ENCODE measurements at regions not wholly inside any gene's neighbourhood (a gene's known extent, or its start where the extent isn't known, plus 50 kb on each side); places are given as distances from the start of the nearest gene placed in this dataset.

DNA sequence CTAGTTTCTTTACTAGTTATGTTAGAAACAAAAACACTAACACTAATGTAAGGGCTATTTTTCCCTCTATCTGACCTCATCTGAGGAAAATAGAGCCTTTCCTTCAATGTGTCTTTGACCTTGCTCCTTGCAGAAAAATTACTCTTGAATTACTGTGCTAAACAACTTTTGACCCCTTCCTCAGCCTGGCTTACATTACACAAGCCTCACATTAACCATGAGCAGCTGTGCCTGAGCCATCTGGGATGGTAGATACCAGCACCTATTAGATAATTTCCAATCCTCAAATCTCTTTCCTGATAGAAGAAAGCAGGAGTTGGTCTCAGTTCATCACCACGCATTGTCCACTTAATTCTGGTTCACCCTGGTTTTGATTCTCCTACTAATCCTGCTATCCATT lies 134.4 kb upstream of the NCAM1 start:
- FAIRE-seq (no peak), DNase-seq (ENCODE audit: low spot score in 2 of 2) (no peak)

DNA sequence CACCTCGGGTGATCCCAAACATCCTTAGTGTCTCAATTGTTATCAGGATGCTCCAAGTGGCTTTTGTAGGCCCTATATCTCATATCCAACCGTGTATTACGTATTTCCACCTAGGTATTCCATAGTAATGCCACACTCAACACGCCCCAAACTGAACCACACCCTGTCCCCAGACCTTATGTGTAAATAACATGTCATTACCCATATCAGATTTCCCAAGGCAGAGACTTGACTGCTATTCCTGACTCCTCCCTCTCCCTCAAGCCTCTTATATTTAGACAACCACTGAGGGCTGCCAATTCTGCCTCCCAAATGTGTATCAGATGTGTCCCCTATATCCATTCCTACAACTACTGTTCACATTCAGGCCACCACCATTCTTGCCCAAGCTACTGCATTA lies 132.8 kb upstream of the NCAM1 start:
- no peak for FAIRE-seq

DNA sequence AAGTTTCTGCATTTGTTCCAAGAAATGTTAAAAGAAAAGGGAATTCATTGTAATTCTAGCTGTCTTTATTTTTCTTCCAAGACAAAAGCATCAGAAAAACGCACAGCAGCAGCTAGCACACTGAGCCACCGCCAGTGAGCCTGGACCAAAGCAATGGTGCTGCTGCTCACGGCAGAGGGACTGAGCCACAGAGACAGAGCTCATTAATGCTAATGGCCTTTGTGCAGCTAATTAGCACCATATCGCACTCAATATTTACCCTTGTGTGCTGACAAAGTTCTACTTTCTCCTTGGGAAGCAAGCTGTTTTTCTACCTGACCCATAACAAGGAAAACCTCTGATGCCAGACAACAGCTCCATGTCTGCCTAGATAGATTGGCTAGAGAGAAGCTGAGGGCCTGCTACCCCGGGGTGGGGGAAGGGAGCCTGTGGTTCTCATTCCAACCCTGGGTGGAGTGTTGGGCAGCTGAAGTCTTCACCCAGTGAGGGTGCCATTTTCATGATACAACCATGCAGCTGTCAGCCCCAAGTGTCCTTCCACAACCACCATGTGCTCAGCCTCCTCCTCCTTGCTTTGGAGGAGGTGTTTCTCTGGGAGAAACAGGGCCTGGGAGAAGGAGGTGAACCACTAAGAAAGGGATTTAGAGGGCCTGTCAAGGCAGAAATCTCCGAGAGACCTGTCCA lies 131.1 kb upstream of the NCAM1 start:
- FAIRE-seq = no peak
- DNase-seq (ENCODE audit: low spot score in 2 of 2) = no peak

More for the DNA sequence above, 132.8 kb upstream of the NCAM1 start:
- DNase-seq (ENCODE audit: low spot score in 2 of 2) = no peak

DNA sequence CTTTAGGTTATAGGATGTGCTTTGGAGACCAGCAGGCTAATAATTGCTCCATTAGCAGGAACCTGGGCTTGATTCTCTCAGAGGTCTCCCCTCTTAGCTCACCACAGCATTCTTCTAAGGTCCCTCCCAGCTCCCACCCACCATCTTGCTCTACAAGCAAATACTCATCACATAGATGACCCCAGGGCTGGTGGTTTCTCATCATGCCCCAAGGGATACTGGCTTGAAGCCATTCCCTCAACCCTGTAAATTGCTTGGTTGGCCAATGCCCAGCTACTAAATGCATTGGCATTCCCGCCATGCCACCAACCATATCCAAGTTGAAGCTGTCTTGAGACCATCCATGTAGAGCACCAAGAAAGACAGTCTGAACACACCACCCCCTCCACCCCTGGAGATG lies 130.2 kb upstream of the NCAM1 start:
- DNase-seq (ENCODE audit: low spot score in 2 of 2) (no peak), FAIRE-seq (no peak)

DNA sequence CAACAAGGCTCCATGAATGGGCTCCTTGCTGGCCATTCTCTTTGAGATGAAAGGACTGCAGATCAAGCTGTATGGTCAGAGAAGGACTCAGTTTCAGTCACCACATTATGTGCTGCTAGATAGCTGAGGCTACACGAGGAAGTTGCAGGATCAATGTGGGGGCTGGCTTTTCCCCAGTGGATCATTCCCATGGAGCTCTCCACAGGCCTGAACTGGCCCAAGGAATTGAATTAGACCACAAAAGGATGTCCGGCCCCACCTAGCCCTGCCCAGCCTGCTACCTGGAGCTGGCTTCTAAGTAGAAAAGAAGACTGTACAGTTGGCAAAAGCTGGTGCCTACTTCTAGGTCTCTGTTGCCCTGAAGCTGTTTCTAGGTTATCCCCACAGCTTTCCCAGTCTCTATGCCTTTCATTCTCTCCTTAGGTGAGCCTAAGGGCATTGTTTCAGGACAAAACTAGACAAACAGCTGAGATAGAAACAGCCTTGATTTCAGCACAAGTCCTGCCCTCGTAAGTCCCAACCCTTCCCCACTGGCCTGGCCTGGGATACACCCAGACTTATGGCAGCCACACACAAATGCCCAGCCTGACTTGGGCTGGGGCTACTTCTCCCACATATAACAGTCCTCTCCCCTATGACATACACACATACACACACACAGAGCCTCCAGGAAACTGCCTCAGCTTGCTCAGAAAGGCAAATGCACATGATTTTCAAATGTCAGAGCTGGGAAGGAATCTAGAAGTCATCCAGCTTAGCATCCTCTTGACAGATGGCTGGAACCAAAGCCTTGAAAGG lies 129.1 kb upstream of the NCAM1 start:
- DNase-seq (ENCODE audit: low spot score in 2 of 2) = no peak
- no peak for FAIRE-seq

DNA sequence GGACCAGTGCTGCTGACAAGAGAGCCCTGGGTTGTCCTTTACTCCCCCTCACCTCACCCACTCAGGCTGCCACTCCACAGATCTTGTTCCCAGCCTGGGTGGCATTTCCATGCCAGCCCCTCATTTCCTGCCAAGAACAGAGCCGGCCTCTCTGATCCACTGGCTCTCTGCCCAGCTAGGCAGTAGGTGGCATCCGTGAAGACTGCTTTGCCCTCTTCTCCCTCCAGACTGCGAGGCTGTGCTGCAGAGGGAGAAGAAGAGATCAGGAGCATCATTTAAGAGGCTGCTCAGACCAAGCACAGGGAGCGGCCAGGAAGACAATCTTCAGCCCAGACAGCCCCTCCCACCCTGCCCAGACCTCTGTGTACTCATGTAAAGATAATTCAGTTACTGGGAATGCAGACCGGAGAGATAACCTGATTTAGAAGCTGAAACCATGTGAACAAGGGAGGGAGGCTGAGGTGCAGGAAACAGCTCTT lies 126.9 kb upstream of the NCAM1 start:
- FAIRE-seq (no peak), DNase-seq (ENCODE audit: low spot score in 2 of 2) (peak; percentile 5 to 57)

DNA sequence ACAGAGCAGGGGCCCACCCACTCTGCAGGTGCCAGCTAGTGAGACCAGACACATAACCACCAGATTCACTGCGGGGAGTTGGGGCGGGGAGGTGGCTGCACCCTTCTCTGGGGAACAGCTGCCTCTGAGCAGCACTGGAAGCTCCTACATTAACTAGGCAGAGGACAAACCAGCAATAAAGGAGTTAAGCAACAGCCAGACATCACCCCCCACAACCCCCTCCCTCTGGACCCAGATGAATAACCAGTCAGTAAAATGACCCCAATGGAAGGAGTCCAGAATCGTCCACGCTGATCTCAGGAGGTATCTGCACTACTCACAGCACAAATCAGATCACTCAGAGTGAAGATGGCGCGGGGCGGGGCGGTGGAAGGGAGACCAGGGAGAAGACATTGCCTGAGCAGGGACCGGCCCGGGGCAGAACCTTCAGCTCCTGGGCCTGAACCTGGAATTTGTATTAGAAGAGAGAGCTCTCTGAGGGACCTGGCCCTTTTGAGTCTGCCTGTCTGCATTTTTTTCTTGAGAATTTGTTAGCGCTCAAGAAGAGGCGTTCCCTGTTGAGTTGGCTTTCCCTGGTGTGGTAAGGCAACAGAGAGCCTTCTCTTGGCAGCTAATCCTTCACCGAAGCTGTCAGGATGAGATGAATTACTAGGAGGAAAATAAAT lies 125.5 kb upstream of the NCAM1 start:
- DNase-seq (ENCODE audit: low spot score in 2 of 2) (no peak), FAIRE-seq (no peak)

DNA sequence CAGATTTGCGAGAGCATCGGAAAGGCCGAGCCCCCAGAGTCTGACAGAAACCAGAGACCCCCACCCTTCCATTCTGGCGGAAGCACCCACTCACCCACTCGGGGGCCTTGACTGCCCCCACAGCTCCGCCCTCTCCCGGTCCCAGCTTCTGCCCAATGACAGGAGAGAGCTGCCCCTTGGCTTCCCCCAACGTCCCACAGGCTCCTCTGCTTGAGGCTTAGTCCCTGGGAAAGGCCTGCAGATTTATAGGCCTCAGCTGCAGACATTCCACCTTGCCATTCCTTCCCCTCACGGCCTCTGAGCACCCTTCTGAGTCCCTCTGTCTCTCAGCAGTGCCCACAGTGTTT lies 125.0 kb upstream of the NCAM1 start:
- DNase-seq (ENCODE audit: low spot score in 2 of 2) = no peak
- no peak for FAIRE-seq

DNA sequence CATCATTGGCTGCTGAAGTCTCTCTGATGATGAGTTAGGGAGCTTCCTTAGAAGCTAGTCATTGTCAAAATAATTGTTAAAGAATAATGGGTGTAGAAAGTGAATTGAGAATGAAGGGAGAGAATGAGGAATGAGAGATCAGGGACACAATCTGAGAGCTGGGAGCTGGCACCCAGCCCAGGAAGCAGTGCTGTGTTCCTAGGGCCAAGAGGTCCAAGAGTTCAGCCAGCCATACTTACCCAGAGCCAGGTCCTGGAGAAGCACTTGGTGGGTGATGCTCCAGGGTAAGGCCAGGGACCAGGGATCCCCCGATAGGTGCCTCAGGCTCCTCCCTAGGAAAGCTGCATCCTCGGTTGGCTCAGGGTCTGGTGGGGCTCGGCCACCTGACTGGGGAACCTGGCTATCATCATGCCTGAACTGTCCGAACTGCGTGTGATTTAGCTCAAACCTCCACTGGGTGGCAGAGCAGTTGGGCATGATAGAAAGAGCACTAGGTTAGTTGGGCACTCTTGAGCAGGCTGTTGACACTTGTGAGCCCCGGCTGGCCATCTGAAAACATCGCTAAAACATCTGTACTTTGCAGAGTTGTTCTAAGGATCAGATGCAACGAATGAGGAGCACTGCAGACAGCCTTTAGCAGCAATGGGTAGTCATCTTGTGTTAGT lies 123.9 kb upstream of the NCAM1 start:
- FAIRE-seq (no peak), DNase-seq (ENCODE audit: low spot score in 2 of 2) (peak; percentile 14 to 26)

DNA sequence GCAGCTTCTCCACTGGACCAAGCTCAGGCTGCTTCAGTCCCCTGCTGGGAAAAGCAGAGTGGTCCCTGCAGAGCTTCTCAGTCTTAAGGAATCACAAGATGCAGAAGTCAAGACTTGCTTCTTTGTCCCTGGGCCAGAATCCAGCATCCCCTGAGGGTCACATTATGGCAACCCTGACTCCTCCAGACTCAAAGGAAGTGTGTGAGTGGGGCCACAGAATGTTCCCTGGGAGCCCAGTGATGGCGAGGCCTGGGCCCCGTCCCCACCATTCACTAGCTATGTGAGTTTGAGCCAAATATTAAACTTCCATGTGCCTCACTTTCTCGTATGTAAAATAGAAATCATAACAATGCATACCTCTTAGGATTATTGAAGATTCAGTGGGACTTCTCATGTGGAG lies 122.2 kb upstream of the NCAM1 start:
- DNase-seq (ENCODE audit: low spot score in 2 of 2) = no peak
- no peak for FAIRE-seq

DNA sequence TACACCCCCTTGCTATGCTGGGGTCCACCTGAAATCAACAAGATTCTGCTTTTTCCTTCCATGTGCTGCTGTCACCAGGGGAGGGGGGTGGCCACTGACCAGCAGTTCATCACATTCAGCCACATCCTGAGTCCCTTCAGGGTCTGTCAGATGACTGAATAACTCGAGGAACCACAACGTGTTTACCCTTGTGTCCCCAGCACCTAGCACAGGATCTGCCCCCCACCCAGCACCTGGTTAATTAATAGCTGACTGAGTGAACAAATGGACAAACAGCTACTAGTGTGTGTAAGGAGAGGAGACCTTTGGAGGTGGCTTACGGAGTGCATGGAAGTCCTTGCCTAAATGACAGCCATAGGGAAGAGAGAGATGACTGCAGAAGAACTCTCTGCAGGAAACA lies 119.5 kb upstream of the NCAM1 start:
- DNase-seq (ENCODE audit: low spot score in 2 of 2) = no peak
- no peak for FAIRE-seq

DNA sequence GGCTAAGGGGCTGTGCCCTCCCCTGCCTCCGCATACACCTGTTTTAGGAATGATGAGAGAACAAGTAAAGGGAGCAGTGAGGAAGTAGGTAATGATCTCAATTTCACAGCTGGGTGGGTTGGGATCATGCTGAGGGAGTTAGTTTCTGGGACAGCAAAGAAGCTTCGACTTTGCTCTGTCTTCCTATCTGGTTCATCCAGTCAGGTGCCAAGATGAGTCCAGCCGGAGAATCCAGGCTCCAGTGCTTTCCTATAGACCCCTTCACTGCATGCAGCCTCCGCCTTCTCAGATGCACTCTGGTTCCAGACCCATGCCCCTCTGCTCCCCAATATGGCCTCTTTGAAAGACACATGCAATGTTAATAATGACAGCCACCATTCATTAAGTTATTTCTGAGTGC lies 119.1 kb upstream of the NCAM1 start:
- DNase-seq (ENCODE audit: low spot score in 2 of 2) (no peak), FAIRE-seq (no peak)

DNA sequence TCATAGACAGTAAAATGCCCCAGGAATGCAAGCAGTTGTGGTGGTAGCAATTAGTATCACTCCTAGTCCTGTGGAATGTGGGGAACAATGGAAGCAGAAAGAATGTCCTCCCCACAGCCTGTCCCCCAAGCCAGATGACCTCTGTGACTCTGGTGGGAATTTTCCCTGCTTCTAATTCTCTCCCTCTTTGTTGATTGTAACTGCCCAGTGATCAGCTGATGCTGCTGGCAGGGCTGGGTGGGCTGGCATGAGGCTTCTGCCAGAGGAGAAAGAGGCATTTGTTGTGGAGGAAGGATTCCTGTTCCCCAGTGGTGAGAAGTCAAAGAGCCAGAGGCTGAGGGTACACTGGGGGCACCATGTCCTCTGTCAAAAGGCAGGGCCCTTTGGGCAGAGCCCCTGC lies 116.7 kb upstream of the NCAM1 start:
- FAIRE-seq = no peak
- peak; percentile 30 to 43 for DNase-seq (ENCODE audit: low spot score in 2 of 2)

DNA sequence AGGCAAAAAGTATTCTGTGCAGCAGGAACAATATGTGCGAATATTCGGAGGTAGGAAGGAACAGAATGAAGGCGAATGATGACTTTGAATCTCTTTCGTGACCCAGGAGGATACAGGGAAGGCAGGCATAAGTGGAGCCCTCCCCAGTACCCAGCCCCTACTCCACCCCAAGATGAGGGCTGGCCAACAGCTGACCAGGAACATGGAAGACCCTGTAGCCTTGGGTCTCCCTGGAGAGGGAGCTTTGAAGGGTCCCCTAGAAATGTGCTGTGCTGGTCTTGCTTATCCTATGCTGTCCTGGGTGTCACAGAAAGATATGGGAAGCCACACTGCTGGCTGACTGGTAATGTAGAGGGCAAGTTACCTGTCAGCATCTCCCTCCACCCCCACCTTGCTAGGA lies 113.7 kb upstream of the NCAM1 start:
- FAIRE-seq (no peak), DNase-seq (ENCODE audit: low spot score in 2 of 2) (no peak)

DNA sequence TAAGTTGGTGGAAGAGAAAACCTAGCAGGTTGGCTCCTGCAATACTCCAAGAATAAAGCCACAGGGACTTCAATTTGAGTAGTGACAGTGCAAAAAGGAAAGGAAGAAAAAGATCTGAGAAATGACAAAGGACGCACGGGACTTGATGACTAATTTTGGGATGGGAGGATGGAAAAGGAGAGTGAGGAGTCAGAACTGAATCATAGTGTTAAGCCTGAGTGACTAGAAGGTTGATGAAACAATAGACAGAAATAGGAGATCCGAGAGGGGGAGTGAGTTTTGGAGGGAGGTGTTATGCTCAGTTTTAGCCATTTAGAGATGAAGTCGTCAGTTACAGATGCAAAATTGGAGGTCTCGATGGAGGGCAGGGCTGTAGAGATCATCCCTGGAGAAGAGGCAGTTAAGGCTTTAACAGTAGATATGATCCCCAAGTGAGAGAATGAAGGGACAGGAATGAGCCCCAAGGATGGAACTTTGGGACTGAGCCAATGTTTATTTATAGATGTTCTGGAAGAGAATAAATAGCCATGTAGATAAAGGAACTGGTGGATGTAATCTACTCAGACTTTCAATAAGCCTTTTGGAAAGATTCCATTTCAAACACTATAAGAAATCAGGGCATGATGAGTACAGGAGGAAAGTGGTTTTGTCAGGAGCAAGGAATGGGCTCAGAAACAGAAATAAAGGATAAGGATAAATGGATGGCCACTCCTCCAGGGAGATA lies 108.9 kb upstream of the NCAM1 start:
- FAIRE-seq = no peak
- DNase-seq (ENCODE audit: low spot score in 2 of 2) = no peak

DNA sequence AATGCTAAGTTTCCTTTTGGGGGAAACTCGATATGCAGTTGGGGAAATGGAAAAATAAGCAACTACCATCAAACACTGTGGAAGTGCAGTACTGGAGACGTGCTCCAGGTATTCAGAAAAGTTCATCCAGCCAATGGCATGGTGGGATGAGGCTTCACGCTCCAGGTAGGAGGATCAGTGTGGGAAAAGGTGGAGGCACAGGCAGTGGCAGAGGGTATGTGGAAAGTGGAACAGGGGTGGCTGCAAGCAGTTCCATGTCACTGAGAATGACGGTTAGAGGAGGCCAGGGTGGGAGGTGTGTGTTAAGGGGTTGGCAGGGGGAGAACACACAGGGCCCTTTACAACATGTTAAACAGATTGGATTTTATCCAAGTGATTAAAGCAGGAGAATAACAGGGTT lies 105.1 kb upstream of the NCAM1 start:
- no peak for DNase-seq (ENCODE audit: low spot score in 2 of 2)
- FAIRE-seq = no peak

DNA sequence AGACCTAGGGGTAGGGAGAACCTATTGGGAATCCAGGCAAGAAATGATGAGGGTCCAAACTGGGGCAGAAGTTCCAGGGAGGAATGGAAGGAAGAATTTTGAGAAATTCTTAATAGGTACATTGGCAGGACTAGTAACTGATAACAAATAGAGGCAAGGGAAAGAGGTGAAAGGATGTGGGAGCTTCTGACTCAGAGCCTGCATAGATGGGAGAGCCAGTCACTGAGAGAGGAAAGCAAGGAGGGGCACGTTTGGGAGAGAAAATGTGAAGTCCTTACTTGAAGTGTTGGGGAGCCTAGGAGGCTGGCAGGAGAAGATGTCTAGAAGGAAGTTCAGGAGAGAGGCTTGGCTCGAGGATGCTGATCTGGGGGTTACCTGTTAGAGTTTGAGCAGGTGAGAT lies 104.6 kb upstream of the NCAM1 start:
- FAIRE-seq (no peak), DNase-seq (ENCODE audit: low spot score in 2 of 2) (no peak)

DNA sequence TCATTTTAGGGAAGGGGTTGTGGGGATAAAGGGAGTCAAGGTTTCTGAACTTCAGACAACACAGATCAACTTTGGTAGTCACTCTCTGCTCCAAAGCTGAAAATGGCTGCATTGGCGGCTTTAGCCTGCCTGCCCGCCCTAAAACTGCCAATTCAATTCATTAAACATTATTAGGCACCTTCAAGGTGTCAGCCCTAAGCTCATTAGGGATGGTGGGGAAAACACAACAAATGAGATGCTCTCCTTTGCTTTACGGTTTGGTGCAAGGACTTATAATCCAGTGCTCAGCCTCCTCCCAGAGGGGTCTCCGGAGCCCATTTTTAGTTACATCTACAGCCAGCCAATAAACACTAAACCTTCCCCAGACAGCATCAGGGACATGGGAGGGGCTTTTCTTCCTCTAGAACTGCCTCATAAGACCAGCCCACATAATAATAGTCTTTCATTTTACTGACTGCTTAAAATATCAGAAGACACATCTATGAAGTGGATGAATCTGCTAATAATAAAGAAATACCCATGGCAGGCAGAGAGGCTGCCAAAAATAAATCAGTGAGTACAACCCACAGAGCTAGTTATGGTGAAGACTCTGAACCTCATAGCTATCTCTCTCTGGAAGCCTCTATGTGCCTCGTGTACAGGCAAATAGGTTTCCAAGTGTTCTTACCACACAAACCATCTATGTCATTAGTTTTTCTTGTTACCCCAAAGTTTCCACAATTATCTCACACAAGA lies 102.8 kb upstream of the NCAM1 start:
- no peak for FAIRE-seq

DNA sequence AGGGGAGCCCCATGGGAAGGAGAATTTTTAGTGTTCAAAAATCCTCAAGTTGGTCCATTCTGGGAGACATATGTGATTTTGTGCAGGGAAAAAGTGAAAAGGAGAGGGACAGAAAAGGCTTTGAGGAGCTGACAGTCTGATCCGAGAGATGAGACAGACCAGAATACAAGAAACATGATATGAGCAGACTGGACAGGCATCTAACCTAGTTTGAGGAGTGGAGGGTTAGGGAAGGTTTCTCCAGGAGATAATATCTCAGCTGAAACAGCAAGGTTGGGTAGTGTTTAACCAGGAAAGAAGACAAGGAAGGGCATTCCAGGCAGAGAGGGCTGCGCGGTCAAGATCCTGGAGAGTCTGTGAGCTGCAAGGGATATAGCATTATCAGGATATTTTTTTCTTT lies 101.4 kb upstream of the NCAM1 start:
- FAIRE-seq = no peak
- no peak for DNase-seq (ENCODE audit: low spot score in 2 of 2)

More for the DNA sequence above, 102.8 kb upstream of the NCAM1 start:
- DNase-seq (ENCODE audit: low spot score in 2 of 2) = no peak

DNA sequence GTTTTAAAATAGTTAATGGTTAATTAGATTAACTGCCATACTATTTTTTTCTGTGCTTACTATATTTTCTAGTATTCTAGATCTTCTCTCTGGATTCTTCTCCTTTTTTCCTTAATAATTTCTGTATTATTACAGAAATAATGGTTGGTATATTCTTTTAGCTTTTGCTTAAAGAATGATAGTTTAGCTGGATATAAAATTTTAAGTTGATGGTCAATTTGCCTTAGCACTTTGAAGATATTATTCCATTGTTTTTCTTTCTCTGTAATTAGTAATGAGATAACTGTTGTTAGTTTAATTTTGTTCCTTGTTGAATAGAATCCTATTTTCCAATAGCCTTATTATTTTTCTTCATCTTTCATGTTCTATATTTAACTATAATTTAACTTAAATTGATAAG lies 99.9 kb upstream of the NCAM1 start:
- FAIRE-seq (peak; percentile 21), DNase-seq (ENCODE audit: low spot score in 2 of 2) (no peak)
